Cardiac muscle cell (in vitro differentiated cells and primary cell): ENCODE measurements at regions not wholly inside any gene's neighbourhood (a gene's known extent, or its start where the extent isn't known, plus 50 kb on each side); places are given as distances from the start of the nearest gene placed in this dataset.

Experiments
- DNase-seq, 2 donors: peaks; one replicate each; pipeline versions ENCODE4 v3.0.0 to v3.0.0-alpha.2; 2010 to 2017; ENCODE audit warnings: low read depth in 1 of 2, low spot score in 1 of 2
- H3K27ac ChIP-seq: fragments of 200-600 bp; sonication (generic); 2 replicates; pipeline ENCODE4 v1.5.1; 2016
- H3K27me3 ChIP-seq: fragments of 200-600 bp; sonication (generic); 2 replicates; pipeline ENCODE4 v1.6.0; 2016; ENCODE audit warnings: control low read depth
- H3K36me3 ChIP-seq: fragments of 200-600 bp; sonication (generic); 2 replicates; pipeline ENCODE4 v1.5.1; 2016; ENCODE audit warnings: control low read depth
- H3K4me1 ChIP-seq: fragments of 200-600 bp; sonication (generic); 2 replicates; pipeline ENCODE4 v1.8.1; 2017; ENCODE audit warnings: low read depth, mild to moderate bottlenecking, mixed run types
- H3K4me3 ChIP-seq: fragments of 200-600 bp; sonication (generic); 2 replicates; pipeline ENCODE4 v1.5.1; 2016; ENCODE audit warnings: mild to moderate bottlenecking
- H3K9me3 ChIP-seq: fragments of 200-600 bp; sonication (generic); 2 replicates; pipeline ENCODE4 v1.5.1; 2017; ENCODE audit warnings: low read depth, mild to moderate bottlenecking, control low read depth
- CTCF ChIP-seq: IDR thresholded peaks from 2 replicates; pipeline ENCODE4 v1.5.1; 2012; ENCODE audit warnings: low read depth, mild to moderate bottlenecking, low read length

- H3K27ac ChIP-seq, result no peak overlapping the region
- no peaks in the 10 kb centered on the region for H3K9me3 ChIP-seq
- no peak overlapping the region for H3K4me3 ChIP-seq
- H3K36me3 ChIP-seq, result no peaks in the 10 kb centered on the region
- no peak for DNase-seq
- H3K27me3 ChIP-seq, result no peaks in the 10 kb centered on the region
- no peak for TF ChIP-seq CTCF
- H3K4me1 ChIP-seq, result peaks cover 7% of the 10 kb centered on the region
Measured at GRCh38 chr18:45365835-45366234, 249.4 kb upstream of the SLC14A2 start.

GRCh38 chr18:45370255-45371010 is 244.8 kb upstream of the SLC14A2 start:
- no peak for TF ChIP-seq CTCF
- Histone ChIP-seq H3K4me1 (peaks cover 5% of the 10 kb centered on the region), H3K36me3 (no peaks in the 10 kb centered on the region), H3K4me3 (no peak overlapping the region), H3K9me3 (no peaks in the 10 kb centered on the region), H3K27ac (no peak overlapping the region), H3K27me3 (no peaks in the 10 kb centered on the region)
- DNase-seq, result peak in 1 of 2 donors; percentile 82

GRCh38 chr18:45373286-45373880 is 241.9 kb upstream of the SLC14A2 start:
- Histone ChIP-seq H3K4me3 (no peak overlapping the region), H3K27ac (no peak overlapping the region), H3K27me3 (no peaks in the 10 kb centered on the region), H3K4me1 (peaks cover 5% of the 10 kb centered on the region), H3K36me3 (no peaks in the 10 kb centered on the region), H3K9me3 (no peaks in the 10 kb centered on the region)
- DNase-seq, result no peak
- TF ChIP-seq CTCF, result no peak

- Histone ChIP-seq H3K36me3 (no peaks in the 10 kb centered on the region), H3K27ac (no peak overlapping the region), H3K27me3 (no peaks in the 10 kb centered on the region), H3K4me3 (no peak overlapping the region), H3K9me3 (no peaks in the 10 kb centered on the region), H3K4me1 (peaks cover 5% of the 10 kb centered on the region)
- TF ChIP-seq CTCF, result no peak
- no peak for DNase-seq
Measured at GRCh38 chr18:45374236-45374635, 241.0 kb upstream of the SLC14A2 start.

GRCh38 chr18:45374878-45375630 is 240.2 kb upstream of the SLC14A2 start:
- DNase-seq, result no peak
- Histone ChIP-seq H3K4me3 (no peak overlapping the region), H3K27ac (no peak overlapping the region), H3K27me3 (no peaks in the 10 kb centered on the region), H3K36me3 (no peaks in the 10 kb centered on the region), H3K9me3 (no peaks in the 10 kb centered on the region), H3K4me1 (peaks cover 5% of the 10 kb centered on the region)
- TF ChIP-seq CTCF, result no peak
